WI38 (cell line): ENCODE measurements at regions not wholly inside any gene's neighbourhood (a gene's known extent, or its start where the extent isn't known, plus 50 kb on each side); places are given as distances from the start of the nearest gene placed in this dataset.

ENCODE experiments used
- H3K4me3 ChIP-seq: 2 replicates; pipeline ENCODE4 v1.5.1; 2011; ENCODE audit warnings: low read depth, mild to moderate bottlenecking, control low read depth, low read length
- CTCF ChIP-seq: IDR thresholded peaks from 2 replicates; pipeline ENCODE4 v1.5.1; 2012; ENCODE audit warnings: low read depth, mild to moderate bottlenecking, control low read depth, low read length

DNA sequence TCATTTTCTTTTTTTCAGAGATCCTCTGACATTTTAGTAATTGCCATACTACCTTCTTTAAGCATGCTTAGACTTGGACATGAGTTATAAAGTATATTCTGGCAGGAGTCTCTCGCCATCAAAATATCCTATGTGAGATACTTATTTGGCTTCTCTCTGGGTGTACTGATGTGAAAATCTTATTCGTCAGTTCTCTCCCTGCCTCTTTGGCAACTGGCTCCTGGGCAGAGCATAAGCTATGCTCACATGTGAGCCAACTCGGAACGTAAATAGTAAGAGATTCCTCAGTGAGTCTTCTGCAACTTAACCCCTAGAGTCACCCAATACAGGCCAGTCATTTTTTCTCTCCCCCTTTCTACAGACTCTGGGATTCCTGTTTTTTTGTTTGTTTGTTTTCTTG, 91.6 kb downstream of the MAGEB17 start:
- TF ChIP-seq CTCF, result no peak
- no peak overlapping the region for H3K4me3 ChIP-seq

DNA sequence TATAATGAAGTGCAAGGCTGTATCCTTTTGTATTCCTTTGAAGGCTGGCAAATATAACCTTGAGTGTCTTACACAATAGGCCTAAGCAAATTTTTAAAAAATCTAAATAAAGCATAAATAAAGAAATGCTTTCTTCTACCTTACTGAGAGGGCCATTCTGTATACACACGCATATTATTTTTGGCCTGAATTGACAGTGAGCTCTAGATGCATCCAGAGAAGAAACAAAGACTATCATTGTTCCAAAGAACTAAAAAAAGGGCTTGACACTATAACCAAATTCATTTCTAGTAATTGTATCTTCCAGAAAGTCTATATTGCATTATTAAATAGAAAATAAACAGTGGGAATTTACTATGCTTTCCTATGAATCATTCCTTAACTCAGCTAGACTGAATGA, 100.2 kb downstream of the MAGEB17 start:
- no peak for TF ChIP-seq CTCF
- H3K4me3 ChIP-seq, result no peak overlapping the region

DNA sequence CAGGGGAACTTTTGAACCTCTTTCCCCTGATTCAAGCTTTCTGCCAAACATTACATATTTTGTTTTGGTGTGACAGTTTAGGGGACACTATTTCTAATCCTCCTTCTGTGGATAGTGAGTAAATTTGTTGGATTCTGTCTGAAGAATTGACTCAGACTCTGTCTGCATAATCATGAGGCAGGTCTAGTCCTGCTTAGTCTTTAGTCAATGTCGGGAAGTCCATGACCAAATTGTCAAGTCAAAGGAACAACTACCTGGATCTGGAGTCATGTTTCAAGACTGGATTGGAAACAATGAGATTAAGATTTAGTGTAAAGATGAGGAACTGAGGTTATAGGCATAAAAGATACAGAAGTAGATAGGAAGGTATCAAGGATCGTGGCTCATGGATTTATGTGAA, 100.9 kb downstream of the MAGEB17 start:
- no peak for TF ChIP-seq CTCF
- no peak overlapping the region for H3K4me3 ChIP-seq

DNA sequence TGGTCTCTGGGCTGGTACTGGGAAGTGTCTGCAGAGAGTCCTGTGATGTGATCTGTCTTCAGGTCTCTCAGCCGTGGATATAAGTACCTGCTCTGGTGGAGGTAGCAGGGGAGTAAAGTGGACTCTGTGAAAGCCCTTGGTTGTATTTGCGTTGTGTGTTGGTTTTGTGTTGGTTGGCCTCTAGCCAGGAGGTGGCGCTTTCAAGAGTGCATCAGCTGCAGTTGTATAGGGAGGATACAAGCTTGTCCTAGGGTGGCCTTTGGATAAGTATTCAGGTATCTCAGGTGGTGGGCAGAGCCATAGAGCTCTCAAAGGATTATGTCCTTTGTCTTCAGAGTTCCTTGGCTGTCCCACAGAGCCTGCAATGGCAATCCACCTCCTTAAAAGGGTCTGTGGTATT, 111.6 kb downstream of the MAGEB17 start:
- TF ChIP-seq CTCF, result no peak
- no peak overlapping the region for H3K4me3 ChIP-seq

DNA sequence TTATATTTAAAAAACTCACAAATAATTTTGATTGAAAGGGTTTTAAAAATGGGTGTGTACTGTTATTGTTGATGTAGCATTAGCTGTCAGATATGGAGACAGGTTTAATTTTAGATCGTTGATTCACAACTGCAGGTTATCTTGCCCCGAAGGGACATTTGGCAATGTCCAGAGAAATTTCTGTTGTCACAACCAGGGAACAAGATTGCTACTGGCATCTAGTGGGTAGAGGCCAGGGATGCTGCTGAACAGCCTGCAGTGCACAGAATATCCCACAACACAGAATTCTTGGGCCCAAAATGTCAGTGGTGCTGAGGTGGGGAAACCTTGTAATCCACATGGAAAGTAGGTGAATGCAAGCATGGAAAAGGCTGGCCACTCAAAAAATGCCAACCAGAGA, 114.9 kb downstream of the MAGEB17 start:
- no peak for TF ChIP-seq CTCF
- H3K4me3 ChIP-seq, result no peak overlapping the region

GRCh38 chrX:16284842-16285241, 117.6 kb downstream of the MAGEB17 start:
- TF ChIP-seq CTCF, result no peak
- H3K4me3 ChIP-seq, result no peak overlapping the region

- no peak for TF ChIP-seq CTCF
- H3K4me3 ChIP-seq, result no peak overlapping the region
Observed at GRCh38 chrX:16290997-16291396, 123.7 kb downstream of the MAGEB17 start.
